Stimulated activated CD8-positive, alpha-beta memory T cell treated with anti-CD3 and anti-CD28 coated beads, Interleukin-4, amount 100 ng/mL, for 24 hours (primary cell): ENCODE measurements at regions not wholly inside any gene's neighbourhood (a gene's known extent, or its start where the extent isn't known, plus 50 kb on each side); places are given as distances from the start of the nearest gene placed in this dataset.
"Not testable (repeated sequence)": the region's sequence is repeated elsewhere in the genome, so short reads cannot be mapped to it uniquely, and the experiment has no call there.

Experiments
- DNase-seq: peaks from one replicate; pipeline ENCODE4 v3.0.0-alpha.2; 2020; ENCODE audit warnings: low read depth

DNA sequence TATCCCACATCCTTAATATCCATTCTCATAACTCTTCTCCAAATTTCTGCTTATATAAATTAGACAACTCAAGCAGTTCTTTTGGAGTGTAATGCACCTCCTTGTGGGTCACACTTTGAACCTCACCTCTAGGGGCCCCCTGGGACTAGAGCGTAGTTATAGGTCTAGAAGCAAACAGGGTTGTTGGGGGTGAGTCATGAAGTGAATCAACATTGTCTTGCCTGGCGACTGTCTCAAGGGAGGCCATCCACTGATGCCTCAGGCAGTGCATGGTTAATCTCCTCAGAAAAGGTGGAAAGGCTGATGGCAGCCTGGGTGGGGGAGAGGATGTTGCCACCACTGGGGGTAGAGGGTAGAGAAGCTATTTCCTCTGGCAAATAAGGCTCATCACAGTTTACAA is 129.1 kb downstream of the TNFRSF21 start:
- DNase-seq, result no peak

DNA sequence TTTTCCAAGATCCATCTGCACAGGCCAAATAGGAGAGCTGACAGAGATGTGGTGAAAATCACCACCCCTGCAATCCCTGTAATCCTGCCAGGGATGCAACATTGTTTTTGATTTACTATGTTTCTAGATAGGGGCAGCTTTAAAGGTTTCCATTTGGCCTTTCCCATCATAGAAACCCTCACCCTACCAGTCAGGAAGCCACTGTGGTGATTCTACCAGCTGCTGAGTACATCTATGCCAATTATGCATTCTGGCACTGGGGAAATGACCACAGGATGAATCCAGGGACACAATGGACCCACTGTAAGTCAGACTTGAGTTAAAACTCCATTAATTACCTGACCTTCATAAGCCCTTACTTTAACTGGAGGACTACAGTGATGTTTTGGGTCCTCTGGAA is 130.4 kb downstream of the TNFRSF21 start:
- no peak for DNase-seq

DNA sequence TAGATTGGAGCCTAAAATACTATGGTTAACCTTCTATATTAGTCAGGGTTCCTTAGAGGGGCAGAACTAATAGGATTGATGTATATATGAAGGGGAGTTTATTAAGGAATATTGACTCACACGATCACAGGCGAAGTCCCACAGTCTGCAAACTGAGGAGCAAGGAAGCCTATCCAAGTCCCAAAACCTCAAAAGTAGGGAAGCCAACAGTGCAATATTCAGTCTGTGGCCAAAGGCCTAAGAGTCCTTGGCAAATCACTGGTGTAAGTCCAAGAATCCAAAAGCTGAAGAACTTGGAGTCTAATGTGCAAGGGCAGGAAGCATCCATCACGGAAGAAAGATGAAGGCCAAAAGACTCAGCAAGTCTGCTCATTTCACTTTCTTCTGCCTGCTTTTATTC is 133.5 kb upstream of the ADGRF1 start:
- no peak for DNase-seq

GRCh38 chr6:47174502-47175023 is 132.4 kb upstream of the ADGRF1 start:
- DNase-seq, result no peak

DNA sequence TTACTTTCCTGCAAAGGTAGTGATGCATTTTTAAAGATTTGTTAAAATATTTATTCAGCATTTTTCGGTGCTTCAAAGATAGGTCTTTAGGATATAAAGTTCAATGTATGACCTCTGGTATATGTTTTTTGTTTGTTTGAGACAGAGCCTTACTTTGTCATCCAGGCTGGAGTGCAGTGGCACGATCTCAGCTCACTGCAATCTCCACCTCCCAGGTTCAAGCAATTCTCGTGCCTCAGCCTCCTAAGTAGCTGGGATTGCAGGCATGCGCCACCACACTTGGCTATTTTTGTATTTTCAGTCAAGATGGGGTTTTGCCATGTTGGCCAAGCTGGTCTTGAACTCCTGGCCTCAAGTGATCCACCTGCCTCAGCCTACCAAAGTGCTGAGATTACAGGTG is 131.9 kb upstream of the ADGRF1 start:
- DNase-seq, result not testable (repeated sequence)

DNA sequence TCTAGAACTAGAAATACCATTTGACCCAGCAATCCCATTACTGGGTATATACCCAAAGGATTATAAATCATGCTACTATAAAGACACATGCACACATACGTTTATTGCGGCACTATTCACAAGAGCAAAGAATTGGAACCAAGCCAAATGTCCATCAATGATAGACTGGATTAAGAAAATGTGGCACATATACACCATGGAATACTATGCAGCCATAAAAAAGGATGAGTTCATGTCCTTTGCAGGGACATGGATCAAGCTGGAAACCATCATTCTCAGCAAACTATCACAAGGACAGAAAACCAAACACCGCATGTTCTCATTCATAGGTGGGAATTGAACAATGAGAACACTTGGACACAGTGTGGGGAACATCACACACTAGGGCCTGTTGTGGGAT is 131.0 kb upstream of the ADGRF1 start:
- DNase-seq, result not testable (repeated sequence)

DNA sequence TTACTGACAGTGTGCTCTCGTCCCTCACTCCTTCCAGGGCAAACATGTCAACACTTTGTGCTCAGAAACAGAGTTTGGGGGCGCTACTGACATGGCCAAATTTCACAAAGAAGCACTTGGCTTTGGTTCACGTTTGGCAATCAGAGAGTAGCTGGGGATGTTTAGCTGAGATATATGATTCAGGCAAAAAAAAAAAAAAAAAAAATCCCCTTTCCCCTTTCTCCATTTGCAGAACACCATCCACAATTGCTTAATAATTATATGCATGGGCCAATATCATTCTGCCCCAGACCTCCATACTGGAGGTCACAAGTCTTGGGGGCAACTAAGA is 128.4 kb upstream of the ADGRF1 start:
- DNase-seq, result no peak

GRCh38 chr6:47169785-47170616 is 127.9 kb upstream of the ADGRF1 start:
- DNase-seq, result no peak

GRCh38 chr6:47168180-47168579 is 126.0 kb upstream of the ADGRF1 start:
- no peak for DNase-seq

- DNase-seq, result no peak
These were observed 123.8 kb upstream of the ADGRF1 start for GRCh38 chr6:47165918-47166317.

DNA sequence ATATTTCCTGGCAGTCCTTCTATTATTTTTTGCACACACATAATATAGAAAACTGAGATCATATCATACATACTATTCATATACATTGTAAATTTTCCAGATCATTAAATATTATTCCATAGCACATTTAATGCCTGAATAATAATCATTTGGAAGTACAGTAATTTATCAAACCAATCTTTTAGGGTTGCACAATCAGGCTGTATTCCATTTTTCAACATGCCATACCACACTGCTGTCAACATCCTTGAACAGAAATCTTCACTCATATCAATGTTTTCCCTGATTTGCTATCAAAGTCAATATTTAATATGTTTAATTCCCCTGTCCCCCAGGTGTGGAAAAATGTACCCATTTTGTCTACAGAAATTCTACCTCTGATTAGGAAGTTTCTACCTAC is 122.7 kb upstream of the ADGRF1 start:
- no peak for DNase-seq

- no peak for DNase-seq
These were observed 121.4 kb upstream of the ADGRF1 start for GRCh38 chr6:47163536-47163935.

DNA sequence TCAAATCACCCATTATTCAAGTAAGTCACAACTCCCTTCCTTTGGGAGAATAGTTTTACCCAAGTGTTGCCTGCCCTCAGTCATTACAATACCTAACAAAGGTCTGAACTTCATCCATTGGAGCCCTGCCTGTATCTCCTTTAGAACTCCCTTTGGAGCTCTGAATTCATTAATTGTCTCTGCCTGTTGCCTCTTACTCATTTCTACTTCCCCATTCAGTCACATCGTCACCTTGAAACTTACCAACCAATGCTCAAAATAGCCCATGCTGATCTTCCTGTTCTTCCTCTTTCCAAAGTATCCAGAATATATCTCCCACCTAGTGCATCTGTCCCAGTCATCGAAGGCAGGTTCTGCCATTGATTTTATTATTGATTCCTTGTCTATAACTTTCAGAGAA is 120.7 kb upstream of the ADGRF1 start:
- no peak for DNase-seq

GRCh38 chr6:47162231-47162630 is 120.1 kb upstream of the ADGRF1 start:
- no peak for DNase-seq

DNA sequence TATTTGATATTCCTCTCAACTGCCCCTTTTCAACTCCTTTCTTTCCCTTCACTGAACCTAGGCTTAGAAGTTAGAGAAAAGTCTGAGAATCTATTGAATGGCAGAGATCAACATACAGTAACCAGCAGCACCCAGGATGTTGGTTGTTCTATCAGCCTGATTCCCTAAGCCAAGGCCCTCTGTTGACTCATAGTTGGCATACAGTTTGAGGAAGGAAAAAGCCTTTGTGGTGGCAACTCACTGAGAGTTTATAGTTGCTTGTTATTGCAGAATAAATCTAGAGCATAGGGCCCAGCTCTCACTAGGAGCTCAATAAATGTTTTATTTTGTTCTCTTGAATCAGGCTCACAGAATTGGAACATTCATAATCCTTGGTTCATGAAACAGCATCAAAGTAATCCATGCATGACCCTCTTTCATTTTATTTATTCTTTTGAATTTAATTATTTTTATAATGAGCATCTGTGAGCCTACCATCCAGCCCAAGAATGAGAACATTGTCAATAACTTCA is 119.1 kb upstream of the ADGRF1 start:
- DNase-seq, result no peak

- no peak for DNase-seq
These were observed 118.6 kb upstream of the ADGRF1 start for GRCh38 chr6:47160702-47161101.

GRCh38 chr6:47159763-47160162 is 117.6 kb upstream of the ADGRF1 start:
- DNase-seq, result no peak

GRCh38 chr6:47157653-47158219 is 115.6 kb upstream of the ADGRF1 start:
- DNase-seq, result no peak

- no peak for DNase-seq
These were observed 114.9 kb upstream of the ADGRF1 start for GRCh38 chr6:47157063-47157462.

DNA sequence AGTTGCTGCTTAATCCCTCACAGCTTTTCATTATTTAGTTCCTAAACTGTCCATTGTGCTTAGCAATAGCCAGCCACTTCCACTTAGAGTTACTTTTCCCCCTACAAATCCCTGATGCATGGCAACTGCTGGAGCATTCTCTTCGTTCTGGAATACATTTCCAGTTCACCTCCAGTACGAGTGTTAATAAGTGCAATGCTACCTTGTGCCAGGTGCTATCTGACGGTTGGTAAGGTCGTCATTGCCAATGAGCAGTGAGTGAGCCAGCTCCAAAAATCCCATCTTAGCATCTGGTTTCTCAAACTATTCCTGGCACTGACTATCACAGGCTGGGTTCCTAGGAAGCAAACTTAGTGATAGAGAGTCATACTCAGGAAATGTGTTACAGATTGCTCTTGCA is 114.1 kb upstream of the ADGRF1 start:
- no peak for DNase-seq

- no peak for DNase-seq
These were observed 111.2 kb upstream of the ADGRF1 start for GRCh38 chr6:47153404-47153755.

- no peak for DNase-seq
These were observed 110.7 kb upstream of the ADGRF1 start for GRCh38 chr6:47152666-47153403.
